HCT116 (cell line): ENCODE measurements at regions not wholly inside any gene's neighbourhood (a gene's known extent, or its start where the extent isn't known, plus 50 kb on each side); places are given as distances from the start of the nearest gene placed in this dataset.

Experiments
- ATAC-seq: fragments of 200-7000 bp; cut with Tn5 transposase; 2 replicates; pipeline ENCODE4 v1.9.1; 2020; ENCODE audit warnings: mild to moderate bottlenecking, moderate library complexity
- BruUV-seq: library from RNA; stranded (reverse); fragments of 400-500 nt; replicated peaks from 2 replicates; lab custom pipeline; 2021; lab: Mats Ljungman, UMichigan
- CTCF ChIA-PET: fragments of 300-600 bp; sonication (Branson Sonifier 250); formaldehyde crosslinking; loops from one replicate; lab custom pipeline; 2021; ENCODE audit warnings: antibody characterized with exemption; lab: Charles Lee
- POLR2A ChIA-PET: fragments of 300-600, 350-600 bp; sonication (Branson Sonifier 250); formaldehyde crosslinking; loops from one replicate; lab custom pipeline; 2021; ENCODE audit warnings: antibody characterized with exemption; lab: Charles Lee
- RAD21 ChIA-PET, 2 experiments: fragments of 300-600 bp; sonication (Branson Sonifier 250); formaldehyde crosslinking; loops; one replicate each; lab custom pipeline; 2023; ENCODE audit warnings: low total read pairs in 2 of 2; ENCODE audit not compliant: uncharacterized antibody in 2 of 2, unreplicated experiment in 2 of 2, low non-redundant PET in 1 of 2; lab: Charles Lee
- DNase-seq: peaks from one replicate; pipeline ENCODE4 v3.0.0-alpha.2; 2010; ENCODE audit warnings: low read depth, low spot score
- H2AFZ ChIP-seq: fragments of 200-600 bp; shearing (Covaris generic), sonication (generic); 2 replicates; pipeline ENCODE4 v1.6.1; 2017; ENCODE audit warnings: low read depth, mixed run types, mixed read lengths, antibody characterized with exemption, low read length; ENCODE audit not compliant: poor library complexity, severe bottlenecking
- H3K27ac ChIP-seq: 2 replicates; pipeline ENCODE4 v1.5.1; 2012; ENCODE audit warnings: low read depth, low read length
- H3K27me3 ChIP-seq: fragments of 200-600 bp; sonication (generic); 2 replicates; pipeline ENCODE4 v1.6.1; 2016; ENCODE audit warnings: mixed run types, low read length, mixed read lengths; ENCODE audit not compliant: insufficient read depth
- H3K36me3 ChIP-seq, 2 experiments: fragments of 200-500 bp in 1 of 2; fragments of 200-600 bp in 1 of 2; sonication (Bioruptor generic) in 1 of 2; sonication (generic) in 1 of 2; 2 replicates each; pipeline versions ENCODE4 v1.5.1 to v1.6.1; 2014 to 2016; ENCODE audit warnings: low read length in 2 of 2, inconsistent platforms in 1 of 2, mixed read lengths in 1 of 2, mixed run types in 1 of 2; ENCODE audit not compliant: insufficient read depth in 2 of 2, control insufficient read depth in 1 of 2
- H3K4me1 ChIP-seq, 2 experiments: fragments of 200-600 bp in 1 of 2; sonication (generic) in 1 of 2; 2 replicates each; pipeline versions ENCODE4 v1.5.1 to v1.6.1; 2012 to 2017; ENCODE audit warnings: low read length in 2 of 2, inconsistent platforms in 1 of 2, mild to moderate bottlenecking in 1 of 2, mixed read lengths in 1 of 2, mixed run types in 1 of 2, moderate library complexity in 1 of 2; ENCODE audit not compliant: insufficient read depth in 2 of 2, control insufficient read depth in 1 of 2
- H3K4me2 ChIP-seq: fragments of 200-600 bp; sonication (generic); 2 replicates; pipeline ENCODE4 v1.6.1; 2017; ENCODE audit warnings: mixed run types, low read length, mixed read lengths
- H3K4me3 ChIP-seq, 2 experiments: fragments of 200-600 bp in 1 of 2; sonication (generic) in 1 of 2; replicated peaks in 1 of 2; 2 replicates each; pipeline ENCODE4 v1.5.1; 2011 to 2016; ENCODE audit warnings: low read length in 2 of 2, control low read depth in 1 of 2, low read depth in 1 of 2, mild to moderate bottlenecking in 1 of 2, mixed read lengths in 1 of 2, mixed run types in 1 of 2
- H3K79me2 ChIP-seq: fragments of 200-600 bp; sonication (generic); 2 replicates; pipeline ENCODE4 v1.6.1; 2017; ENCODE audit warnings: mild to moderate bottlenecking, mixed run types, low read length, moderate library complexity, mixed read lengths; ENCODE audit not compliant: insufficient read depth
- H3K9ac ChIP-seq: fragments of 200-600 bp; sonication (generic); 2 replicates; pipeline ENCODE4 v1.6.1; 2016; ENCODE audit warnings: low read length, mixed read lengths
- H3K9me2 ChIP-seq: fragments of 200-600 bp; sonication (generic), shearing (Covaris generic); 2 replicates; pipeline ENCODE4 v1.6.1; 2017; ENCODE audit warnings: mixed run types, mild to moderate bottlenecking, moderate library complexity; ENCODE audit not compliant: insufficient read depth
- H3K9me3 ChIP-seq, 2 experiments: fragments of 200-500 bp in 1 of 2; fragments of 200-600 bp in 1 of 2; sonication (Bioruptor generic) in 1 of 2; sonication (generic) in 1 of 2; 2 replicates each; pipeline ENCODE4 v1.6.1; 2014 to 2017; ENCODE audit warnings: low read length in 2 of 2, mixed read lengths in 2 of 2, inconsistent platforms in 1 of 2, low read depth in 1 of 2, mild to moderate bottlenecking in 1 of 2, mixed run types in 1 of 2, moderate library complexity in 1 of 2; ENCODE audit not compliant: control insufficient read depth in 1 of 2, insufficient read depth in 1 of 2
- H4K20me1 ChIP-seq: fragments of 200-600 bp; sonication (generic), shearing (Covaris generic); 2 replicates; pipeline ENCODE4 v1.6.1; 2017; ENCODE audit warnings: mixed run types, mild to moderate bottlenecking, moderate library complexity; ENCODE audit not compliant: insufficient read depth
- CBX3 ChIP-seq: IDR thresholded peaks from 2 replicates; pipeline ENCODE4 v1.6.1; 2012; ENCODE audit warnings: low read depth
- CEBPB ChIP-seq: IDR thresholded peaks from 2 replicates; pipeline ENCODE4 v1.6.1; 2012; ENCODE audit warnings: low read depth
- EGR1 ChIP-seq: IDR thresholded peaks from 2 replicates; pipeline ENCODE4 v1.6.1; 2012; ENCODE audit warnings: low read depth
- ELF1 ChIP-seq: IDR thresholded peaks from 2 replicates; pipeline ENCODE4 v1.6.1; 2012; ENCODE audit warnings: low read depth, borderline replicate concordance
- EZH2 ChIP-seq: fragments of 200-600 bp; sonication (generic); IDR thresholded peaks from 2 replicates; pipeline ENCODE4 v1.6.1; 2017; ENCODE audit warnings: antibody characterized with exemption, mixed run types
- EZH2phosphoT487 ChIP-seq: fragments of 200-600 bp; IDR thresholded peaks from 2 replicates; pipeline ENCODE4 v1.6.1; 2018; ENCODE audit warnings: antibody characterized with exemption, borderline replicate concordance
- POLR2A ChIP-seq: IDR thresholded peaks from 2 replicates; pipeline ENCODE4 v1.7.0; 2011; ENCODE audit warnings: borderline replicate concordance; ENCODE audit not compliant: insufficient read depth, insufficient read length; ENCODE audit errors: extremely low read depth
- POLR2AphosphoS5 ChIP-seq: IDR thresholded peaks from 2 replicates; pipeline ENCODE4 v1.6.1; 2011; ENCODE audit warnings: mild to moderate bottlenecking, low read depth, low read length, moderate library complexity
- RAD21 ChIP-seq: IDR thresholded peaks from 2 replicates; pipeline ENCODE4 v1.6.1; 2012; ENCODE audit warnings: low read depth, mild to moderate bottlenecking
- SIN3A ChIP-seq: IDR thresholded peaks from 2 replicates; pipeline ENCODE4 v1.6.1; 2012; ENCODE audit warnings: low read depth
- SP1 ChIP-seq: IDR thresholded peaks from 2 replicates; pipeline ENCODE4 v1.6.1; 2012; ENCODE audit warnings: low read depth
- ZFX ChIP-seq: fragments of 450-650 bp; IDR thresholded peaks from 2 replicates; pipeline ENCODE4 v1.6.1; 2017
- intact Hi-C: fragments of 100-400 bp; cut with micrococcal nuclease; formaldehyde crosslinking; loops from 2 replicates; pipeline ENCODE4 v1.10.0; 2022
- TF ChIP-seq, protein P1 (sequence below), 3 experiments: fragments of 200-600 bp in 1 of 3; sonication (generic) in 1 of 3; IDR thresholded peaks in 2 of 3; conservative IDR thresholded peaks in 1 of 3; 2 replicates each; pipeline ENCODE4 v1.5.1; 2012 to 2017; ENCODE audit warnings: low read depth in 2 of 3, low read length in 2 of 3, antibody characterized with exemption in 1 of 3, borderline replicate concordance in 1 of 3, control low read depth in 1 of 3, mild to moderate bottlenecking in 1 of 3, mixed read lengths in 1 of 3, mixed run types in 1 of 3, moderate library complexity in 1 of 3; ENCODE audit not compliant: insufficient read depth in 1 of 3

DNA sequence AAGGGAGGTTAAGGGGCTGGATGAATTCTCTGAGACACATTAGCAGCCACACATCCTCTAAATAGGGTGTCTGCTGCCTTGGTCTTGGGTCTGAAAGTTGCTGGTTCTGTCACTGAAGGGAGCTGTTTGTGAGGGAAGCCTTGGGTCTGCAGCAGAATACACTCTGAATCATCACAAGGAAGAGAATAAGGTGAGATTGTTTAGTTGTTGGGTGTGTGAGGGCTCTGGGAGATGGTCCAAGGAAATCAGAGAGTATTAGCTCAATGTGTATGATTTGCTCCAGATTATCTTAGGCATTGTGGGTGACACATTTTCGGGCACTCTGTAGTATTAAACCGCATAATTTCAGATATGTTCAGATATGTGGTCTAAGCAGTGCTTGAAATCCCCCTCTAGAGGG lies 548.5 kb downstream of the SLC4A3 start:
- no peaks in the 10 kb centered on the region for H4K20me1 ChIP-seq
- CTCF ChIA-PET = no interaction called here
- H3K9me2 ChIP-seq = no peaks in the 10 kb centered on the region
- TF ChIP-seq SIN3A = no peak
- TF ChIP-seq EZH2phosphoT487 = no peak
- no peak for TF ChIP-seq CBX3
- no peak for TF ChIP-seq SP1
- TF ChIP-seq EGR1 = no peak
- TF ChIP-seq RAD21 = no peak
- TF ChIP-seq CEBPB = no peak
- no peak for TF ChIP-seq ZFX
- no peak for TF ChIP-seq POLR2A
- no peak for TF ChIP-seq POLR2AphosphoS5
- no peak for TF ChIP-seq EZH2
- TF ChIP-seq, protein P1, sequence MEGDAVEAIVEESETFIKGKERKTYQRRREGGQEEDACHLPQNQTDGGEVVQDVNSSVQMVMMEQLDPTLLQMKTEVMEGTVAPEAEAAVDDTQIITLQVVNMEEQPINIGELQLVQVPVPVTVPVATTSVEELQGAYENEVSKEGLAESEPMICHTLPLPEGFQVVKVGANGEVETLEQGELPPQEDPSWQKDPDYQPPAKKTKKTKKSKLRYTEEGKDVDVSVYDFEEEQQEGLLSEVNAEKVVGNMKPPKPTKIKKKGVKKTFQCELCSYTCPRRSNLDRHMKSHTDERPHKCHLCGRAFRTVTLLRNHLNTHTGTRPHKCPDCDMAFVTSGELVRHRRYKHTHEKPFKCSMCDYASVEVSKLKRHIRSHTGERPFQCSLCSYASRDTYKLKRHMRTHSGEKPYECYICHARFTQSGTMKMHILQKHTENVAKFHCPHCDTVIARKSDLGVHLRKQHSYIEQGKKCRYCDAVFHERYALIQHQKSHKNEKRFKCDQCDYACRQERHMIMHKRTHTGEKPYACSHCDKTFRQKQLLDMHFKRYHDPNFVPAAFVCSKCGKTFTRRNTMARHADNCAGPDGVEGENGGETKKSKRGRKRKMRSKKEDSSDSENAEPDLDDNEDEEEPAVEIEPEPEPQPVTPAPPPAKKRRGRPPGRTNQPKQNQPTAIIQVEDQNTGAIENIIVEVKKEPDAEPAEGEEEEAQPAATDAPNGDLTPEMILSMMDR (IDR thresholded peaks at IDR 0.05 in 2 of 3, conservative IDR thresholded peaks at IDR 0.05 in 1 of 3; ENCODE audit: borderline replicate concordance in 1 of 3, insufficient read depth in 1 of 3, low read depth in 2 of 3, low read length in 2 of 3) = no peak
- no peak for TF ChIP-seq ELF1
- TF ChIP-seq, all 23 proteins: peak for 0
- Histone ChIP-seq H2AFZ (no peak overlapping the region), H3K9me3 (no peaks in the 10 kb centered on the region), H3K27ac (no peak overlapping the region), H3K79me2 (no peaks in the 10 kb centered on the region), H3K4me3 (no peak overlapping the region), H3K27me3 (no peaks in the 10 kb centered on the region), H3K9ac (no peak overlapping the region), H3K4me1 (no peaks in the 10 kb centered on the region; a peak in 1 of 4 replicates), H3K36me3 (no peaks in the 10 kb centered on the region), H3K4me2 (no peak overlapping the region)
- no peak for ATAC-seq
- POLR2A ChIA-PET = no interaction called here
- DNase-seq = no peak
- BruUV-seq = no TSS peak
- RAD21 ChIA-PET = no interaction called here
- intact Hi-C loops = no loop called here
